ENCODE measurements at regions not wholly inside any gene's neighbourhood (a gene's known extent, or its start where the extent isn't known, plus 50 kb on each side); places are given as distances from the start of the nearest gene placed in this dataset.

GRCh38 chr4:175540151-175540550 is 271.9 kb downstream of the GPM6A start:
- DNase-seq (ENCODE audit: low spot score) = no peak

GRCh38 chr4:175540732-175541131 is 271.3 kb downstream of the GPM6A start:
- DNase-seq (ENCODE audit: low spot score) = no peak

GRCh38 chr4:175542786-175543185 is 269.3 kb downstream of the GPM6A start:
- DNase-seq (ENCODE audit: low spot score) = no peak

GRCh38 chr4:175559126-175559525 is 252.9 kb downstream of the GPM6A start:
- no peak for DNase-seq (ENCODE audit: low spot score)

- no peak for DNase-seq (ENCODE audit: low spot score)
Measured at GRCh38 chr4:175559526-175559925, 252.5 kb downstream of the GPM6A start.

- DNase-seq (ENCODE audit: low spot score) = peak; percentile 16
Measured at GRCh38 chr4:175560604-175561003, 251.5 kb downstream of the GPM6A start.

- DNase-seq (ENCODE audit: low spot score) = no peak
Measured at GRCh38 chr4:175561696-175562095, 250.4 kb downstream of the GPM6A start.

- no peak for DNase-seq (ENCODE audit: low spot score)
Measured at GRCh38 chr4:175562111-175562510, 250.0 kb downstream of the GPM6A start.

GRCh38 chr4:175562542-175562941 is 249.5 kb downstream of the GPM6A start:
- DNase-seq (ENCODE audit: low spot score) = no peak
